NT2/D1 (cell line): ENCODE measurements at regions not wholly inside any gene's neighbourhood (a gene's known extent, or its start where the extent isn't known, plus 50 kb on each side); places are given as distances from the start of the nearest gene placed in this dataset.

Source experiments
- DNase-seq: peaks from one replicate; pipeline ENCODE4 v3.0.0-alpha.2; 2011; ENCODE audit warnings: low read depth, low spot score
- H3K27me3 ChIP-seq: 2 replicates; pipeline ENCODE4 v1.6.0; 2011; ENCODE audit warnings: mild to moderate bottlenecking; ENCODE audit not compliant: insufficient read length, insufficient read depth
- H3K36me3 ChIP-seq: 2 replicates; pipeline ENCODE4 v1.6.1; 2011; ENCODE audit warnings: mild to moderate bottlenecking, low read length, mixed read lengths; ENCODE audit not compliant: insufficient read depth, insufficient read length
- H3K4me1 ChIP-seq: 2 replicates; pipeline ENCODE4 v1.5.1; 2011; ENCODE audit not compliant: insufficient read depth, insufficient read length
- H3K4me3 ChIP-seq: 2 replicates; pipeline ENCODE4 v1.5.1; 2011; ENCODE audit warnings: low read depth; ENCODE audit not compliant: insufficient read length
- H3K9ac ChIP-seq: 2 replicates; pipeline ENCODE4 v1.6.0; 2011; ENCODE audit warnings: low read depth; ENCODE audit not compliant: insufficient read length
- H3K9me3 ChIP-seq: 2 replicates; pipeline ENCODE4 v1.5.1; 2011; ENCODE audit warnings: mild to moderate bottlenecking, low read length; ENCODE audit not compliant: insufficient read depth
- SUZ12 ChIP-seq: IDR thresholded peaks from 2 replicates; pipeline ENCODE4 v1.6.1; 2011; ENCODE audit not compliant: insufficient read length, insufficient read depth; ENCODE audit errors: extremely low read depth
- YY1 ChIP-seq: IDR thresholded peaks from 2 replicates; pipeline ENCODE4 v1.6.1; 2011; ENCODE audit not compliant: insufficient read length, insufficient read depth
- ZNF274 ChIP-seq: IDR thresholded peaks from 2 replicates; pipeline ENCODE4 v1.6.1; 2011; ENCODE audit warnings: mild to moderate bottlenecking, low read depth, low read length

GRCh38 chr3:189027626-189028155 is 144.1 kb upstream of the TPRG1 start:
- Histone ChIP-seq H3K9me3 (peaks cover 36% of the 10 kb centered on the region; the same call in 1 of the 2 replicates), H3K4me1 (no peaks in the 10 kb centered on the region), H3K27me3 (no peaks in the 10 kb centered on the region), H3K9ac (no peak overlapping the region), H3K4me3 (no peak overlapping the region), H3K36me3 (peaks cover 22% of the 10 kb centered on the region)
- no peak for DNase-seq
- no peak for TF ChIP-seq SUZ12
- no peak for TF ChIP-seq ZNF274
- no peak for TF ChIP-seq YY1

GRCh38 chr3:189038773-189039745 is 132.7 kb upstream of the TPRG1 start:
- no peak overlapping the region for H3K9ac ChIP-seq
- TF ChIP-seq YY1: no peak
- no peak for TF ChIP-seq ZNF274
- no peak for TF ChIP-seq SUZ12
- no peak for DNase-seq

GRCh38 chr3:189040656-189041335 is 131.0 kb upstream of the TPRG1 start:
- DNase-seq: no peak

More at GRCh38 chr3:189038773-189039745, 132.7 kb upstream of the TPRG1 start:
- Histone ChIP-seq H3K4me1 (no peaks in the 10 kb centered on the region), H3K36me3 (no peaks in the 10 kb centered on the region), H3K4me3 (no peak overlapping the region), H3K27me3 (no peaks in the 10 kb centered on the region), H3K9me3 (no peaks in the 10 kb centered on the region; the same call in 1 of the 2 replicates)

GRCh38 chr3:189041482-189042090 is 130.2 kb upstream of the TPRG1 start:
- TF ChIP-seq ZNF274 (no peak), YY1 (no peak), SUZ12 (no peak)
- H3K36me3 ChIP-seq: no peaks in the 10 kb centered on the region
- no peak overlapping the region for H3K9ac ChIP-seq
- DNase-seq: peak; percentile 51
- no peaks in the 10 kb centered on the region for H3K27me3 ChIP-seq
- no peak overlapping the region for H3K4me3 ChIP-seq
- no peaks in the 10 kb centered on the region; the same call in 1 of the 2 replicates for H3K9me3 ChIP-seq
- H3K4me1 ChIP-seq: no peaks in the 10 kb centered on the region

More at GRCh38 chr3:189040656-189041335, 131.0 kb upstream of the TPRG1 start:
- no peaks in the 10 kb centered on the region for H3K27me3 ChIP-seq
- H3K9ac ChIP-seq: no peak overlapping the region
- H3K4me1 ChIP-seq: no peaks in the 10 kb centered on the region
- H3K36me3 ChIP-seq: no peaks in the 10 kb centered on the region
- TF ChIP-seq ZNF274 (no peak), SUZ12 (no peak), YY1 (no peak)
- no peak overlapping the region for H3K4me3 ChIP-seq
- no peaks in the 10 kb centered on the region; the same call in 1 of the 2 replicates for H3K9me3 ChIP-seq

GRCh38 chr3:189042832-189043231 is 128.9 kb upstream of the TPRG1 start:
- H3K9ac ChIP-seq: no peak overlapping the region
- no peaks in the 10 kb centered on the region; the same call in 1 of the 2 replicates for H3K9me3 ChIP-seq
- H3K4me3 ChIP-seq: no peak overlapping the region
- no peaks in the 10 kb centered on the region for H3K27me3 ChIP-seq
- no peak for TF ChIP-seq ZNF274
- TF ChIP-seq SUZ12: no peak
- no peak for TF ChIP-seq YY1
- H3K4me1 ChIP-seq: no peaks in the 10 kb centered on the region
- DNase-seq: no peak
- no peaks in the 10 kb centered on the region for H3K36me3 ChIP-seq

GRCh38 chr3:189049458-189050236 is 122.1 kb upstream of the TPRG1 start:
- Histone ChIP-seq H3K4me3 (no peak overlapping the region), H3K9me3 (peaks cover 13% of the 10 kb centered on the region; the same call in 1 of the 2 replicates), H3K9ac (no peak overlapping the region), H3K27me3 (no peaks in the 10 kb centered on the region), H3K36me3 (no peaks in the 10 kb centered on the region), H3K4me1 (no peaks in the 10 kb centered on the region)
- no peak for DNase-seq
- no peak for TF ChIP-seq YY1
- no peak for TF ChIP-seq SUZ12
- no peak for TF ChIP-seq ZNF274

- TF ChIP-seq SUZ12 (no peak), YY1 (no peak), ZNF274 (no peak)
- Histone ChIP-seq H3K9ac (no peak overlapping the region), H3K4me1 (no peaks in the 10 kb centered on the region), H3K36me3 (no peaks in the 10 kb centered on the region), H3K27me3 (no peaks in the 10 kb centered on the region), H3K4me3 (no peak overlapping the region), H3K9me3 (peaks cover 13% of the 10 kb centered on the region; the same call in 1 of the 2 replicates)
- no peak for DNase-seq
Measured at GRCh38 chr3:189053322-189053721, 118.4 kb upstream of the TPRG1 start.
